H1 (cell line): ENCODE measurements at regions not wholly inside any gene's neighbourhood (a gene's known extent, or its start where the extent isn't known, plus 50 kb on each side); places are given as distances from the start of the nearest gene placed in this dataset.

ENCODE experiments used
- CTCF ChIA-PET: fragments of 300-600 bp; sonication (Branson Sonifier 250); formaldehyde crosslinking; loops from one replicate; lab custom pipeline; 2021; ENCODE audit not compliant: partially characterized antibody; lab: Charles Lee
- POLR2A ChIA-PET: fragments of 300-600 bp; sonication (Branson Sonifier 250); formaldehyde crosslinking; loops from one replicate; lab custom pipeline; 2021; ENCODE audit warnings: inconsistent platforms; ENCODE audit not compliant: partially characterized antibody; lab: Charles Lee
- DNase-seq, 2 experiments: peaks; one replicate each; pipeline versions ENCODE4 v3.0.0 to v3.0.0-alpha.2; 2010 to 2022; ENCODE audit warnings: low spot score in 2 of 2, low read depth in 1 of 2, mixed read lengths in 1 of 2
- FAIRE-seq: peaks from 2 replicates; lab custom pipeline; 2011; peaks lifted over from hg19 to GRCh38; lab: Jason Lieb, UNC
- H2AFZ ChIP-seq: 2 replicates; pipeline ENCODE4 v1.8.1; 2012; ENCODE audit warnings: low read length, inconsistent platforms
- H2AK5ac ChIP-seq: 2 replicates; pipeline ENCODE4 v1.6.1; 2013; ENCODE audit warnings: low read depth, low read length
- H2BK120ac ChIP-seq: replicated peaks from 2 replicates; pipeline ENCODE3; 2013; ENCODE audit warnings: low read depth, low read length, inconsistent platforms
- H2BK12ac ChIP-seq: 2 replicates; pipeline ENCODE4 v1.6.1; 2013; ENCODE audit warnings: low read depth, low read length
- H2BK15ac ChIP-seq: 2 replicates; pipeline ENCODE4 v1.6.1; 2013; ENCODE audit warnings: low read length
- H2BK20ac ChIP-seq: 2 replicates; pipeline ENCODE4 v1.6.1; 2013; ENCODE audit warnings: low read length
- H2BK5ac ChIP-seq: 2 replicates; pipeline ENCODE4 v1.6.1; 2013; ENCODE audit warnings: low read depth, low read length
- H3K14ac ChIP-seq: 2 replicates; pipeline ENCODE4 v1.6.1; 2013; ENCODE audit warnings: inconsistent platforms; ENCODE audit not compliant: insufficient read length
- H3K18ac ChIP-seq: 2 replicates; pipeline ENCODE4 v1.6.1; 2013; ENCODE audit warnings: low read length; ENCODE audit errors: extremely low read depth
- H3K23ac ChIP-seq: 2 replicates; pipeline ENCODE4 v1.6.1; 2013; ENCODE audit warnings: inconsistent platforms; ENCODE audit not compliant: insufficient read length
- H3K23me2 ChIP-seq: 2 replicates; pipeline ENCODE4 v1.6.1; 2013; ENCODE audit warnings: low read depth, low read length
- H3K27ac ChIP-seq: 2 replicates; pipeline ENCODE4 v1.6.1; 2011; ENCODE audit warnings: low read depth, low read length, inconsistent platforms
- H3K27me3 ChIP-seq, 4 experiments: replicated peaks in 1 of 4; 1 replicate in 1 of 4; 2 replicates in 3 of 4; pipeline versions ENCODE4 v1.6.1 to v1.8.1; 2011 to 2013; ENCODE audit warnings: low read length in 3 of 4, mild to moderate bottlenecking in 3 of 4, inconsistent platforms in 2 of 4, mixed read lengths in 2 of 4, moderate library complexity in 1 of 4; ENCODE audit not compliant: control insufficient read depth in 3 of 4, insufficient read depth in 3 of 4; ENCODE audit errors: extremely low read depth in 1 of 4
- H3K36me3 ChIP-seq, 4 experiments: 2 replicates each; pipeline versions ENCODE4 v1.6.1 to v1.8.1; 2011 to 2013; ENCODE audit warnings: mild to moderate bottlenecking in 4 of 4, low read length in 3 of 4, moderate library complexity in 2 of 4, control low read depth in 1 of 4, inconsistent platforms in 1 of 4; ENCODE audit not compliant: insufficient read depth in 4 of 4, control insufficient read depth in 2 of 4
- H3K4ac ChIP-seq: replicated peaks from 2 replicates; pipeline ENCODE3; 2013; ENCODE audit warnings: low read length, low read depth, mixed read lengths, inconsistent platforms; ENCODE audit not compliant: insufficient read length
- H3K4me1 ChIP-seq, 4 experiments: replicated peaks in 1 of 4; 1 replicate in 1 of 4; 2 replicates in 3 of 4; pipeline versions ENCODE4 v1.6.1 to v1.8.1; 2011 to 2013; ENCODE audit warnings: low read length in 3 of 4, inconsistent platforms in 2 of 4, mixed read lengths in 1 of 4; ENCODE audit not compliant: insufficient read depth in 4 of 4, control insufficient read depth in 3 of 4
- H3K4me2 ChIP-seq, 2 experiments: 2 replicates each; pipeline versions ENCODE4 v1.6.1 to v1.8.1; 2011 to 2013; ENCODE audit warnings: low read depth in 2 of 2, low read length in 2 of 2, control low read depth in 1 of 2, inconsistent platforms in 1 of 2, mild to moderate bottlenecking in 1 of 2; ENCODE audit not compliant: insufficient read depth in 1 of 2
- H3K4me3 ChIP-seq, 4 experiments: fragments of 200-600, 300-600 bp in 1 of 4; sonication (generic), shearing (Covaris generic), sonication (Bioruptor Twin) in 1 of 4; 2 replicates each; pipeline versions ENCODE4 v1.5.1 to v1.8.1; 2011 to 2016; ENCODE audit warnings: low read length in 4 of 4, low read depth in 3 of 4, control low read depth in 2 of 4, inconsistent platforms in 2 of 4, mild to moderate bottlenecking in 2 of 4, mixed read lengths in 1 of 4, moderate library complexity in 1 of 4; ENCODE audit not compliant: insufficient read depth in 2 of 4; ENCODE audit errors: extremely low read depth in 1 of 4
- H3K56ac ChIP-seq: replicated peaks from 2 replicates; pipeline ENCODE3; 2013; ENCODE audit warnings: low read depth, mild to moderate bottlenecking, mixed read lengths, low read length, inconsistent platforms; ENCODE audit not compliant: insufficient read length
- H3K79me1 ChIP-seq: 2 replicates; pipeline ENCODE4 v1.6.1; 2013; ENCODE audit warnings: low read depth, low read length, control low read depth
- H3K79me2 ChIP-seq, 2 experiments: 2 replicates each; pipeline versions ENCODE4 v1.6.1 to v1.8.1; 2012 to 2013; ENCODE audit warnings: low read length in 2 of 2, mild to moderate bottlenecking in 2 of 2, inconsistent platforms in 1 of 2; ENCODE audit not compliant: insufficient read depth in 2 of 2, control insufficient read depth in 1 of 2
- H3K9ac ChIP-seq, 4 experiments: replicated peaks in 1 of 4; 1 replicate in 1 of 4; 2 replicates in 3 of 4; pipeline versions ENCODE4 v1.6.1 to v1.8.1; 2011 to 2013; ENCODE audit warnings: low read depth in 3 of 4, low read length in 3 of 4, control low read depth in 2 of 4, mild to moderate bottlenecking in 2 of 4, moderate library complexity in 2 of 4, inconsistent platforms in 1 of 4; ENCODE audit errors: extremely low read depth in 1 of 4
- H3K9me3 ChIP-seq, 2 experiments: 2 replicates each; pipeline versions ENCODE4 v1.6.1 to v1.8.1; 2012 to 2013; ENCODE audit warnings: mild to moderate bottlenecking in 2 of 2, moderate library complexity in 2 of 2, control low read depth in 1 of 2, inconsistent platforms in 1 of 2, low read depth in 1 of 2, low read length in 1 of 2, mixed read lengths in 1 of 2; ENCODE audit not compliant: insufficient read depth in 2 of 2
- H4K20me1 ChIP-seq, 2 experiments: replicated peaks in 1 of 2; 2 replicates each; pipeline versions ENCODE3 to v1.8.1; 2011 to 2013; ENCODE audit warnings: inconsistent platforms in 2 of 2, low read length in 2 of 2, mild to moderate bottlenecking in 1 of 2; ENCODE audit not compliant: insufficient read depth in 2 of 2, control insufficient read depth in 1 of 2
- H4K5ac ChIP-seq: 2 replicates; pipeline ENCODE4 v1.6.1; 2013; ENCODE audit warnings: low read length, low read depth, mixed read lengths, inconsistent platforms; ENCODE audit not compliant: insufficient read length
- H4K8ac ChIP-seq: 2 replicates; pipeline ENCODE4 v1.8.0; 2013; ENCODE audit warnings: mild to moderate bottlenecking, moderate library complexity, low read length, inconsistent platforms; ENCODE audit not compliant: insufficient read depth; ENCODE audit errors: extremely low read depth
- H4K91ac ChIP-seq: replicated peaks from 2 replicates; pipeline ENCODE3; 2013; ENCODE audit warnings: low read length, mixed read lengths, inconsistent platforms; ENCODE audit not compliant: insufficient read length
- ASH2L ChIP-seq: fragments of 200-600, 300-600 bp; sonication (generic); IDR thresholded peaks from one replicate; pipeline ENCODE4 v1.7.1; 2017; ENCODE audit warnings: low read length
- BACH1 ChIP-seq: IDR thresholded peaks from 2 replicates; pipeline ENCODE4 v1.6.1; 2012; ENCODE audit warnings: low read length, improper control_type of control experiment
- KDM1A ChIP-seq: fragments of 200-600, 300-600 bp; sonication (generic); IDR thresholded peaks from 2 replicates; pipeline ENCODE4 v1.7.1; 2016; ENCODE audit warnings: mild to moderate bottlenecking, low read length, borderline replicate concordance
- KDM5A ChIP-seq: fragments of 200-600 bp; IDR thresholded peaks from 2 replicates; pipeline ENCODE4 v1.7.1; 2012; ENCODE audit warnings: mild to moderate bottlenecking, low read length, inconsistent platforms, mixed read lengths
- MAFK ChIP-seq: IDR thresholded peaks from 2 replicates; pipeline ENCODE4 v1.6.1; 2012; ENCODE audit warnings: low read depth, mild to moderate bottlenecking, improper control_type of control experiment, low read length
- POLR2A ChIP-seq, 2 experiments: IDR thresholded peaks; 1 replicate in 1 of 2; 2 replicates in 1 of 2; pipeline ENCODE4 v1.6.1; 2011; ENCODE audit warnings: low read depth in 2 of 2, low read length in 2 of 2, mild to moderate bottlenecking in 2 of 2; ENCODE audit errors: control extremely low read depth in 1 of 2
- POU5F1 ChIP-seq: IDR thresholded peaks from 2 replicates; pipeline ENCODE4 v1.6.1; 2011; ENCODE audit warnings: low read depth, mild to moderate bottlenecking, low read length, moderate library complexity
- RAD21 ChIP-seq, 2 experiments: IDR thresholded peaks in 1 of 2; conservative IDR thresholded peaks in 1 of 2; 2 replicates each; pipeline ENCODE4 v1.6.1; 2011; ENCODE audit warnings: low read depth in 2 of 2, low read length in 2 of 2, improper control_type of control experiment in 1 of 2, inconsistent platforms in 1 of 2, mild to moderate bottlenecking in 1 of 2, moderate library complexity in 1 of 2
- SAP30 ChIP-seq: fragments of 300-600 bp; sonication (generic); IDR thresholded peaks from 2 replicates; pipeline ENCODE4 v1.7.1; 2012; ENCODE audit warnings: low read length, moderate library complexity, mild to moderate bottlenecking, inconsistent platforms; ENCODE audit not compliant: insufficient read depth, insufficient replicate concordance
- SIN3A ChIP-seq, 2 experiments: IDR thresholded peaks in 1 of 2; conservative IDR thresholded peaks in 1 of 2; 2 replicates each; pipeline ENCODE4 v1.6.1; 2011 to 2012; ENCODE audit warnings: low read length in 2 of 2, improper control_type of control experiment in 1 of 2, low read depth in 1 of 2, mild to moderate bottlenecking in 1 of 2
- TAF1 ChIP-seq: IDR thresholded peaks from 2 replicates; pipeline ENCODE4 v1.6.1; 2011; ENCODE audit warnings: mild to moderate bottlenecking, low read depth, low read length
- TBP ChIP-seq: IDR thresholded peaks from 2 replicates; pipeline ENCODE4 v1.6.1; 2011; ENCODE audit warnings: low read depth, low read length, improper control_type of control experiment
- YY1 ChIP-seq: IDR thresholded peaks from 2 replicates; pipeline ENCODE4 v1.6.1; 2011; ENCODE audit warnings: low read depth, mild to moderate bottlenecking, low read length
- WGBS, 2 experiments: shearing (Covaris generic) in 1 of 2; methylation state at CpG; one replicate each; pipeline versions ENCODE4 v1.1.6 to v1.1.7; 2013 to 2015; ENCODE audit warnings: low lambda C conversion rate in 2 of 2, mixed read lengths in 2 of 2, inconsistent platforms in 1 of 2, low coverage in 1 of 2, missing lambda C conversion rate in 1 of 2; ENCODE audit not compliant: insufficient replicate concordance in 2 of 2, insufficient coverage in 1 of 2, insufficient read length in 1 of 2; ENCODE audit errors: extremely low coverage in 1 of 2, missing lambda C conversion rate in 1 of 2; 5-methylcytosine and 5-hydroxymethylcytosine counted together

- Histone ChIP-seq H2AK5ac (no peak overlapping the region), H3K4ac (no peak overlapping the region), H3K18ac (no peak overlapping the region), H3K14ac (no peak overlapping the region), H3K79me2 (no peaks in the 10 kb centered on the region), H3K79me1 (no peaks in the 10 kb centered on the region), H4K20me1 (no peaks in the 10 kb centered on the region), H3K36me3 (no peaks in the 10 kb centered on the region), H2BK15ac (no peak overlapping the region), H2BK12ac (no peak overlapping the region), H3K27me3 (no peaks in the 10 kb centered on the region), H3K23me2 (no peaks in the 10 kb centered on the region), H4K91ac (no peak overlapping the region), H3K9ac (no peak overlapping the region), H3K56ac (no peak overlapping the region), H3K9me3 (no peaks in the 10 kb centered on the region), H4K8ac (no peak overlapping the region), H2BK120ac (no peak overlapping the region), H2AFZ (no peak overlapping the region), H2BK5ac (no peak overlapping the region), H4K5ac (no peak overlapping the region), H3K27ac (no peak overlapping the region), H3K4me2 (no peak overlapping the region), H3K23ac (no peak overlapping the region), H2BK20ac (no peak overlapping the region), H3K4me1 (peaks cover 0 to 3% (median 2%) of the 10 kb centered on the region in 4 experiments; a peak in 3 of 7 replicates), H3K4me3 (no peak overlapping the region)
- WGBS, 2 experiments: 74% methylated on average over 20 of the region's 20 CpGs; no CpG with 5 or more reads in 1 of the 2 experiments
- peak; percentile 93 for FAIRE-seq
- POLR2A ChIA-PET: interaction anchor here (1.0 to 1.3 kb wide), 2 partner anchors 127 to 140 kb away, joined by 3 to 4 read pairs; no protein-coding TSS in a partner anchor
- CTCF ChIA-PET: interaction anchor here (0.6 to 2.6 kb wide), 20 partner anchors 9 to 1250 kb away, joined by 3 to 10 read pairs (median 4); no protein-coding TSS in a partner anchor
- DNase-seq: peak; percentile 53 to 87
- TF ChIP-seq SIN3A (conservative IDR thresholded peaks at IDR 0.05 in 1 of 2, IDR thresholded peaks at IDR 0.05 in 1 of 2; ENCODE audit: low read depth in 1 of 2, low read length in 2 of 2) (no peak), RAD21 (IDR thresholded peaks at IDR 0.05 in 1 of 2, conservative IDR thresholded peaks at IDR 0.05 in 1 of 2; ENCODE audit: low read depth in 2 of 2, low read length in 2 of 2) (peak; percentile 76 to 87), TBP (no peak), YY1 (peak; percentile 56; the same call in 1 of the 2 replicates), POU5F1 (no peak), MAFK (no peak), SAP30 (no peak), POLR2A (IDR thresholded peaks at IDR 0.05; ENCODE audit: control extremely low read depth in 1 of 2, low read depth in 2 of 2, low read length in 2 of 2) (no peak), KDM5A (no peak), KDM1A (no peak), ASH2L (no peak), BACH1 (no peak), TAF1 (no peak)
Measured at GRCh38 chr7:26061678-26062603, 90.1 kb upstream of the NFE2L3 start.
